ENCODE measurements at regions not wholly inside any gene's neighbourhood (a gene's known extent, or its start where the extent isn't known, plus 50 kb on each side); places are given as distances from the start of the nearest gene placed in this dataset.

GRCh38 chr1:81296601-81297000 is 504.1 kb upstream of the ADGRL2 start:
- Histone ChIP-seq H3K27ac (no peak overlapping the region), H3K9me3 (no peaks in the 10 kb centered on the region), H3K4me1 (no peaks in the 10 kb centered on the region), H3K36me3 (ENCODE audit: low read depth, missing control alignments) (no peaks in the 10 kb centered on the region), H3K4me3 (no peak overlapping the region), H3K27me3 (no peaks in the 10 kb centered on the region)
- TF ChIP-seq CTCF (IDR thresholded peaks at IDR 0.05) (no peak), POLR2A (IDR thresholded peaks at IDR 0.05) (no peak)
- intact Hi-C loops (cut with DNase I; ENCODE audit: low total_unique reads), result no loop called here
- DNase-seq, result no peak
- 55 to 68% methylated on average over 1 of the region's 1 CpG for WGBS, 2 donors

- Histone ChIP-seq H3K9me3 (no peaks in the 10 kb centered on the region), H3K4me3 (no peak overlapping the region), H3K4me1 (no peaks in the 10 kb centered on the region), H3K27ac (no peak overlapping the region), H3K36me3 (ENCODE audit: low read depth, missing control alignments) (no peaks in the 10 kb centered on the region), H3K27me3 (no peaks in the 10 kb centered on the region)
- 89 to 95% methylated on average over 6 of the region's 6 CpGs for WGBS, 2 donors
- TF ChIP-seq CTCF (IDR thresholded peaks at IDR 0.05), result no peak
- TF ChIP-seq POLR2A (IDR thresholded peaks at IDR 0.05), result no peak
- intact Hi-C loops (cut with DNase I; ENCODE audit: low total_unique reads), result no loop called here
- DNase-seq, result no peak
Measured at GRCh38 chr1:81290326-81290725, 510.4 kb upstream of the ADGRL2 start.

DNA sequence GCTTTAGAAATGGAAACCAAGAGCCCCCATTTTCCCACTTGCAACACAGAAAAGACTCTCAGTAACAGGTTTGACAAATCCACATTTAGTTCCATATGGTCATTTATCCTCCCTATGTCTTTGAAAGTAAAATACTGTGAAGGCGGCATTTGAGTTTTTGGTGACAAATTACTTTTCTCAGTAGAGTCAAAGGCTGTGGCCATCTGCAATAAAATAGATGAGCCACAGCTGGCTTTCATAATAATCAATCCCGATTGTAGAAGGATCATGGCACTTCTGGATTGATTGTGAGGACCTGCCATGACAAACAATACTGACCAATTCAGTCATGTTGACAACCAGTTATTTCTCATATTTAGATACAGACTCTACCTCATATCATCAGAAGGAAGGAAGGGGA is 512.0 kb upstream of the ADGRL2 start:
- Histone ChIP-seq H3K4me1 (no peaks in the 10 kb centered on the region), H3K9me3 (no peaks in the 10 kb centered on the region), H3K4me3 (no peak overlapping the region), H3K27me3 (no peaks in the 10 kb centered on the region), H3K36me3 (ENCODE audit: low read depth, missing control alignments) (no peaks in the 10 kb centered on the region), H3K27ac (no peak overlapping the region)
- no peak for TF ChIP-seq CTCF (IDR thresholded peaks at IDR 0.05)
- TF ChIP-seq POLR2A (IDR thresholded peaks at IDR 0.05), result no peak
- intact Hi-C loops (cut with DNase I; ENCODE audit: low total_unique reads), result no loop called here
- WGBS, 2 donors, result 93 to 97% methylated on average over 2 of the region's 2 CpGs
- no peak for DNase-seq

- no peaks in the 10 kb centered on the region for H3K36me3 ChIP-seq (ENCODE audit: low read depth, missing control alignments)
- no peak overlapping the region for H3K27ac ChIP-seq
Measured at GRCh38 chr1:81287411-81288080, 513.2 kb upstream of the ADGRL2 start.

More at GRCh38 chr1:81287411-81288080, 513.2 kb upstream of the ADGRL2 start:
- 22 to 49% methylated on average over 2 of the region's 2 CpGs for WGBS, 2 donors
- intact Hi-C loops (cut with DNase I; ENCODE audit: low total_unique reads), result no loop called here
- Histone ChIP-seq H3K27me3 (no peaks in the 10 kb centered on the region), H3K9me3 (no peaks in the 10 kb centered on the region), H3K4me1 (no peaks in the 10 kb centered on the region), H3K4me3 (no peak overlapping the region)
- no peak for DNase-seq
- TF ChIP-seq POLR2A (IDR thresholded peaks at IDR 0.05) (no peak), CTCF (IDR thresholded peaks at IDR 0.05) (no peak)
